ENCODE measurements at regions not wholly inside any gene's neighbourhood (a gene's known extent, or its start where the extent isn't known, plus 50 kb on each side); places are given as distances from the start of the nearest gene placed in this dataset.

GRCh38 chr10:31739146-31739545 lies 189.5 kb downstream of the ARHGAP12 start:
- TF ChIP-seq CTCF (IDR thresholded peaks at IDR 0.05; ENCODE audit: borderline replicate concordance, extremely low read depth, low read length, poor library complexity, severe bottlenecking) (no peak), EZH2 (IDR thresholded peaks at IDR 0.05; ENCODE audit: borderline replicate concordance, low read depth, low read length, severe bottlenecking) (no peak)
